HG02973 (cell line): ENCODE measurements at regions not wholly inside any gene's neighbourhood (a gene's known extent, or its start where the extent isn't known, plus 50 kb on each side); places are given as distances from the start of the nearest gene placed in this dataset.
"Not testable (repeated sequence)": the region's sequence is repeated elsewhere in the genome, so short reads cannot be mapped to it uniquely, and the experiment has no call there.

Experiments used
- ATAC-seq: cut with Tn5 transposase; IDR thresholded peaks from one replicate; pipeline ENCODE4 v1.9.1; 2021; ENCODE audit warnings: moderate library complexity; ENCODE audit not compliant: unreplicated experiment

GRCh38 chr15:36050899-36051298 is 504.9 kb upstream of the DPH6 start:
- ATAC-seq, result no peak

DNA sequence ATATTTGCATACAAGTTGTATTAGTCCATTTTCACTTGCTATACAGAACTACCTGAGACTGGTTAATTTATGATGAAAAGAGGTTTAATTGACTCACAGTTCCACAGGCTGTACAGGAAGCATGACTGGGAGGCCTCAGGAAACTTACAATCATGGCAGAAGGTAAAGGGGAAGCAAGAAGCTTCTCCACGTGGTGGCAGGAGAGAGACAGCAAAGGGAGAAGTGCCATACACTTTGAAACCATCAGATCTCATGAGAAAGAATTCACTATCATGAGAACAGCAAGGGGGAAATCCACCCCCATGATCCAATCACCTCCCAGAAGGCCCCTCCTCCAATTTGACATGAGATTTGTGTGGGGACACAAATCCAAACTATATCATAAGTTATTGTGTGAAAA is 506.7 kb upstream of the DPH6 start:
- not testable (repeated sequence) for ATAC-seq

DNA sequence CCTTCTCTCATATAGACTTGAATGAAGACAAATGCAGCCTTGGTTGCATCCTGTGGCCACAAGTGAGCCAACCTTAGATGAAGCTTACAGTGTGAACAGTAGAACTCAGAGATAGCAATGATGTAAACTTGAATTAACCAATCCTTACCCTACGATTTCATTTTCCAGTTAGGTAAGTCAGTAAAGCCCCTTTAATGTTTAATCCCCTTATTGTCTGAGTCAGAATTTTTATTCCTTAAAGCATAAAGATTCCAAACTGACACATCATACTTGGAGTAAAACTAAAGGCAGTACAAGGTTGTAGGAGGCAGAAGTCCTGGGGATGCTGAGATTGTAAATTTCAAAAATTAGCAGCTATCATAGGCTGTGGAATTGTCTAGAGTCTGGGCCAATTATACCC is 507.8 kb upstream of the DPH6 start:
- no peak for ATAC-seq

GRCh38 chr15:36059596-36059995 is 513.6 kb upstream of the DPH6 start:
- no peak for ATAC-seq

- ATAC-seq, result no peak
Measured at GRCh38 chr15:36062357-36062756, 516.4 kb upstream of the DPH6 start.

DNA sequence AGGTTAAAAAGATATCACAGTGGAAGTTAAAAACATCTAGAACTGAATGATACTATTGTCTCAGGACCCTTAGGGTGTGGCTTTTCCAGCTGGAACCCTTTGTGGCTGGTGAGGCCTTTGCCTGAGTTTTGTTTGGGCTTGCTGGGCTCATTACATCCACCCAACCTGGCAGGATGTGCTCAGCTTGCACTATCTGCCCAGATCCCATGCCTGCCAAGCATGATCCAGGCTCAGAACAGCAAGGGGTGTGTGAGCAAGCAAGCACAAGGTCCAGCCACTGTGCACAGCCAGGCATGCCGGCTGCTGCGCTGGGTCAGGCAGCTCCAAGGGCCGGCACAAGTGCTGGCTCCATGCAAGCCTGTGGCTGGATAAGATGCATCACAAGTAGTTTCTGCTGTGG is 512.7 kb upstream of the CDIN1 start:
- ATAC-seq, result no peak

- no peak for ATAC-seq
Measured at GRCh38 chr15:36067483-36068274, 511.7 kb upstream of the CDIN1 start.

- ATAC-seq, result no peak
Measured at GRCh38 chr15:36075333-36075732, 504.1 kb upstream of the CDIN1 start.

- no peak for ATAC-seq
Measured at GRCh38 chr15:36079021-36079420, 500.4 kb upstream of the CDIN1 start.

DNA sequence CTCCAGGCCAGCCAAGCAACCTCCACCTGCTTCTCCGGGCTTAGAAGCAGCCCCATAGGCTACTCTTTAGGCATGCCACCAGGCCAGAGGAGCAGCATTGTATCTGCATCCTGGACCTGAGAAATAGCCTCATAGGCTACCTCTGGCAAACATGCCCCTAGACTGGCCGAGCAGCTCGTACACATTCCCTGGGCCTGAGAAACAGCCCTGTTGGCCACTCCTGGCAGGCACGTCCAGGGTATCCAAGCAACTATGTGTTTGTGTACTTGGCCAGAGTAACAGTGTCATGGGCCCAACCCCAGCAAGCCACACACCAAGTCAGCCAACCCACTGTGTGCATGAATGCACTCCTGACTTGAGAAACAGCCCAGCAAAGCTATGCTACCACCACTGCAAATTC is 498.7 kb upstream of the CDIN1 start:
- no peak for ATAC-seq

DNA sequence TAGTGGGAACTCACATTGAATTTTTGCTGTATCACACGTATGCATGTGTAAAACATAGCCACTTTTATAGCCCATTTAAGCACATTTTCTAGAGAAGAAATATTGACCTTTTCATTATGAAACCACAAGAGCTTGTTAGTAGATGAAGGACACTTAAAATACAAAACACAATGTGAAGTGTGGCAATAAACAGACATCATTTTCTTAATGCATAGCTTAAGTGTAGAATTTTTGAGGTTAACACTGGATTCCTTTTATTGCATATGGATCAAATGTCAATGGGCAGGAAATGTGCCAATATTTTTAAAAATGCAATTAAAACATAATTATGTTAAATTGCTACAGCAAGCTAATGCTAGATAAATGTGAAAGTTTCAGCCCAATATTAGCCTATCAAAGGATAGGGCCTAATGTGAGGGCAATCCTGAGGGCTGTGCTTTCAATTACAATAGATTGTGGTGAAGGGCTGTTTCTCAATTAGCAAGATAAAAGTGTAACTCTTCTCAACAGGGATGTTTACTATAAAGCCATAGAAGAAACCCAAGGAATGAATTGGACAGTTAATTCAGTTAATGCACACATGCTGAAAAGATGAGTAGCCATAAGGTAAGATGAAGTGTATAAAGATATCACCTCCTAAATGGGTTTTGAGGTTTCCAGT is 489.0 kb upstream of the CDIN1 start:
- ATAC-seq, result no peak

DNA sequence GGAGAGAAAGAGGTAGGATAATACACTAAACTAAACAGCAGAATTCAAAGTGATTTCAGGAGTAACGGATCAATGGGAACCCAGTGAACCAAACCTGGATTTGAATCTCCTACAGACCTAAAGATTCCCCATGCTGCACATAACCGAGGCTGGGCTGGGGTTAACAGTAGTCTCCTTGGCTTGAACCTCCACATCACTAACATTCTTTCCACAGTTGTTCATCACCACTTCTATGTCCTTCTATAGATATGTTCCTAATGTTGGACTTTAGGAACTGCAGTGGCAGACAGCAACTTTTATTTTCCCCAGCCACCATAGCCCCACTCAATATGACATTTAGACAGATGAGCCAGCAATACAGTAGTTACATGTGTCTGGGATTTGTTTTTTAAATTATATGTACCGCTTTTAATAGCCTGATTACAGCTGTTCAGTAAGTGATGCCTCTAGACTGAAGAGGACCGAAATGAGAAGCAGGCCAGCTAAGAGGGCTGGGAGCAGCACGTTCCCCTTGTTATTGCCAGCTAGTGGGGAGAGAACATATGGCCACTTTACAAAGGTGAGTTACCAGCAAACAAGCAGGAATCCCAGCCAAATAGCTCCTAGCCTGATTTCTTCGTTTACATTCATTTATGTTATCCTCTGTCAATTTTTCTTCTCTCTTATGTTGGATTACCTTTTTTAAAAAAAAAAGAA is 472.6 kb upstream of the CDIN1 start:
- no peak for ATAC-seq

GRCh38 chr15:36108541-36108940 is 470.9 kb upstream of the CDIN1 start:
- no peak for ATAC-seq

DNA sequence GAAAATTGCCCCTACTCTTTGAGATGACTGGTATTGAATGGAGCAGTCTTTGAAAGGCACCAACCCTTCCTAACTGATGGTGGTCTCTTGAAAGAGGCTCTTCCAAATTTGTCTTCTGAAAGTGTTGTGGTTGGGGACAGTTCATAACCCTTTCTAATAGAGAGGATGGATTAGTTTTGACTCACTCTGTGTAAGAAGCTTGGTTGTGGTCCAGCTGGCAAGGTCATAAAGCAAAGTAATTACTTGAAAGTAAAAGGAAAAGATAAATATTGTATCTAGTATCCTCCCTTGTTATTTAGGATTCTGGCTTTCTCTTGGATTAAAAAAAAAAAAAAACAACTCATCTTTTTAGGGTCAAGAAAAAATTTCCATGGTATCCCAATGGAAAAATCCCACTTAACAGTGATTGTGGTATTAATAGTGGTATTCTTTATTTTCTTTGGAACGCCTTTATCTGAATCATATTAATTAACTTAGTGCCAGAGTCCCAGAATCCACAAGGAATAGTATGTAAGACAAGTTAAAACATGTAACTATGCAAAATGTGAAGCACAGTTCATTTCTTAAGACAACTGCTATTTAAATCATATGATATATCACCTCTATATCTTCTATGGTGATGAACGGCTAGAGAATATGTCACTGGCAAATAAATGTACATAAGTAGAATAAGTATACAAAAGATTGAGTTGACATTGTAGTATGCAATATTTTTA is 469.3 kb upstream of the CDIN1 start:
- ATAC-seq, result no peak

GRCh38 chr15:36110659-36110993 is 468.8 kb upstream of the CDIN1 start:
- ATAC-seq, result no peak

- no peak for ATAC-seq
Measured at GRCh38 chr15:36117296-36117787, 462.1 kb upstream of the CDIN1 start.

GRCh38 chr15:36126194-36126593 is 453.2 kb upstream of the CDIN1 start:
- no peak for ATAC-seq

- no peak for ATAC-seq
Measured at GRCh38 chr15:36130641-36131310, 448.6 kb upstream of the CDIN1 start.

DNA sequence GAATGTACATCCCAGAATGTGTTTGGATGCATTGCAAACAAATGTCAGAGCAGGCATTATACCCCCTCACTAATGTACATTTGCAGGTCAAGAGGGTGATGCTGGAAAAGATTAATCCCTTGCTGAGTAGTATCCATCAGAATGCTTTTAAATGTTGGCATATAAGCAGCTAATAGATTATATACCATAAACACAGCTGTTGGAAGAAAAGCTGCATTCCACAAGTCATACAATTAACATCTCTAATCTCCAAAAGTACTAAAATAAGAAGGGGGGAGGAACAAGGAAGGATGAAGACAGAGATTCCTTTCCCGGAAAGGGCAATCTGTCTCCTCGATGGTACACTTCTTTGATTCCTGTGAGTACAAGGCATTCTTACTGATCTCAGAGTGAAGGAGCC is 445.7 kb upstream of the CDIN1 start:
- ATAC-seq, result no peak

GRCh38 chr15:36136049-36136448 is 443.4 kb upstream of the CDIN1 start:
- no peak for ATAC-seq

DNA sequence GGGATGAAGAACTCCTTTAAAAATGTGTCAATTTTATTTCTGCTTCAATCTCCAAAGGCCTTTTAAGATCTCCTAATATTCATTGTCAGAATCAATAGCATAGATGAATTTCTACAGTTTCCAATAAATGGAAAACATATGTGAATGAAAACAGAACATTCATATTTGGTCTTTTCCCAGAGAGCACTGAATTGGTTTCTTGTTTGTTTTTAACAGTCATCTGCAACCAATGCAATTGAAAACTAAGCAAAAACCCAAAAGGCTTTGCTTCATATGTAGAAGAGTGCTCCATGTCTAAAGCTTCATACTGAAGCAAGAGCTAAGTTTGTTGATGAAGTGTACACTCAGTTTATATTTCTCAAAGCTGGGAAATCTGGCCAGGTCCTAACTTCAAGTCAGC is 426.5 kb upstream of the CDIN1 start:
- ATAC-seq, result no peak
